Activated CD4-positive, alpha-beta T cell treated with anti-CD3 and anti-CD28 coated beads, Interleukin-2, Interleukin-4, amounts not matched to agents 100 ng/mL and 50 ng/mL, durations not matched to agents 16 hours and 8 hours (primary cell): ENCODE measurements at regions not wholly inside any gene's neighbourhood (a gene's known extent, or its start where the extent isn't known, plus 50 kb on each side); places are given as distances from the start of the nearest gene placed in this dataset.
"Not testable (repeated sequence)": the region's sequence is repeated elsewhere in the genome, so short reads cannot be mapped to it uniquely, and the experiment has no call there.

ENCODE experiments used
- DNase-seq: peaks from one replicate; pipeline ENCODE4 v3.0.0-alpha.2; 2020; ENCODE audit warnings: low spot score

GRCh38 chr10:6984971-6985370, 404.9 kb upstream of the PRKCQ start:
- no peak for DNase-seq

GRCh38 chr10:6984016-6984415, 403.9 kb upstream of the PRKCQ start:
- not testable (repeated sequence) for DNase-seq

- DNase-seq, result no peak
These were observed 400.3 kb upstream of the PRKCQ start for GRCh38 chr10:6980353-6980752.

DNA sequence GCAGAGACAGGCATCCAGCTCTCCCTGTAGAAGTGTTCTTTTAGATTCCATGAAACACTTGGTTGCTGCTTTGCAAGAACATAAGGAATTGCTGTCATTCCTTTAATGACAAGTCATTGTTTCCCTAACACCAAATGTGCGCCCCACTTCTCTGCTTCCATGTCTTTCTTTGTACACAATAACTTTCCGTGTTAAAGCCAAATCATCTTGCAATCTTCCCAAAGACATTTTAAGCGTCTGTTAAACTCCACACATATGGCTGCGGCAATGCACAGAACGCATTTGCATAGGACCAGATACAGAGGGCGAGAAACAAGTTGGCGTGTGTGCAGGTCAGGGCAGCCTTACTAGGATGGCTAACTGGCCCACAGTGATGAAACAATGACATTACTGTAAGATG, 399.3 kb upstream of the PRKCQ start:
- no peak for DNase-seq

GRCh38 chr10:6978187-6978627, 398.1 kb upstream of the PRKCQ start:
- DNase-seq, result no peak

- no peak for DNase-seq
These were observed 397.5 kb upstream of the PRKCQ start for GRCh38 chr10:6977398-6978186.

GRCh38 chr10:6973899-6974298, 393.8 kb upstream of the PRKCQ start:
- peak; percentile 9 for DNase-seq

- DNase-seq, result no peak
These were observed 392.1 kb upstream of the PRKCQ start for GRCh38 chr10:6972226-6972625.

DNA sequence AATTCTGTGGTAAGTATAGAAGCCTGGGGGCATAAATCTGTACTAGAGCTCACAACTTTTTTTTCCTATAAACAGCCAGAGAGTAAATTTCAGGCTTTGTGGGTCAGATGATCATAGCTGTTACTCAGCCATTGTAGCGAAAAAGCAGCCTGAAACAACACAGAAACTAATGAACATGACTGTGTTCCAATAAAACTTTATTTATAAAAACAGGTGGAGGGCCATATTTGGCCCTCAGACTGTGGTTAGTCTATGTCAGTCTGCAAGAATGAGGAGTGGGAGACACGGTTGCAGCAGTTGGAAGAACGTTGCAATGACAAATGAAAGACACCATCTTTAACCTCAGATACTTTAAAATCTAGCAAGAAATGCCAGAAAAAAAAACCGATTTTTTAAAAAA, 389.6 kb upstream of the PRKCQ start:
- no peak for DNase-seq

- no peak for DNase-seq
These were observed 384.5 kb upstream of the PRKCQ start for GRCh38 chr10:6964543-6964942.

- DNase-seq, result no peak
These were observed 382.5 kb upstream of the PRKCQ start for GRCh38 chr10:6962576-6962975.

DNA sequence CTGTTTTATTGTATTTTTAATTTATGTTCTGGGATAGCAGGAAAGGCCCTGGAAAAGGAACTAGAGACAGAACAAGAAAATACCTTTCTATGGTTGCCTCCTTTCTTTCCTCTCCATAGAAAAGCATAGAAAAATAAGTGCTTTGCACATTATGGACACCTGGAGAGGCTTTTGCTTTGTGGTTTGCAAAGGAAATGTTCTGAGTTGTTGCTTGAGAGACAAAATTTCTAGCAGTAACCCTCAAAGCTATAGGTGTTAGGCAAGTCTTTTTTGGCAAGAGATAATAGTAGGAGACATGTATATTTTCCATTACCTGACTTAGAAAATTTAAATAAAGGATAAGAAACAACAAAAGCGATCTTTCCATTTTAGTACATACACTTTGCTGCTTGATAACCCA, 378.6 kb upstream of the PRKCQ start:
- DNase-seq, result no peak

DNA sequence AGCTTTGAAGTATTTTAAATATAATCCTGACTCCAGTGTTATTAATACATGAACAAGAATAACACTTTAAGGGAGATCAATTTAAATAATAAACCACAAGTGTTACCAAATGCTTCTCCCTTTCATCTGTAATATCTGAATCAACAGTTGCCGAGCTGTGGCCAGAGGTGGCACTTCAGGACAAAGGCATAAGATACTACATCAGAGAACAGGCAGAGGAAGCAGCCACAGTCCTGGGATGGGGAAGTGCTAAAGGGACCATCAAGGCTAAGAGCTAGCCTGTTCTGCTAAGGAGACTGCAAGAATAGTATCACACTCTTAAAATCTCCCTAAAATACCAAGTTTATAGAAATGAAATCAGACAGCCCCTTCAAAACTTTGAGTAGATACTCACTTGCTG, 378.2 kb upstream of the PRKCQ start:
- DNase-seq, result no peak

DNA sequence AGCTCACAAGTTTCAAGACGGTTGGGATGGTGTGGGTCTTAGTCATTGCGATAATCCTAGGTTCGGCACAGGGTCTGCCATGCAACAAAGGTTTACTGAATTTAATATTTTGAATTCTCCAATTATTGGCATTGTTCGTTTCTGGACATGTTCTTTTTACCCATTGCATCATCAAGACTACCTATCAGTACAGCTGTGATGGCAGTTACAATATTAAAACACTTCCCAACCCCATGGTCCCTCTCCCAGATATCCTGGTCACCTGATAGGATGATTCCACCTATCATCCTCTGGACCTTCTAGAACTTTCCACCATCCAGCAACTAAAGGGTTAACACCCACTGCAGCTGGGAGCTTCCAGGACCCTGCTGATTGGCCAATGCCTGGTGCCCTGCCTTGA, 377.8 kb upstream of the PRKCQ start:
- DNase-seq, result no peak

DNA sequence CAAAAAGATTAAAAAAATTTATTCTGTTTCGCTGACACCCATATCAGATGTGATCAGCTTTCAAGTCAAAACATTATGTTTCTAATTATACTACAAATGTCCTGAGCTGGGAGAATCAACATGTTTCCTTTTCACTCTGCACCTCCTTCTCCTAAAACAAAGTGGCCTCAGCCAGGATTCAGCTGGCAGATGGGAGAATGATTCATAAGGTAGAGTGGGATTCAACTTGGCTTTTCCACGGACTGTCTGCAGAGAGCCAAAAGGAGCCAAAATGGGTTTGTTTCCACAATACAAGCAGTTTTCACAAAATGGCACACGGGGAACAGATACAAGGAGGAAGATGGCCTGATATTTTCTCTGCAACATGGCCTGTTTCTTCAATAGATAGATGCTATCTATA, 376.5 kb upstream of the PRKCQ start:
- DNase-seq, result no peak

DNA sequence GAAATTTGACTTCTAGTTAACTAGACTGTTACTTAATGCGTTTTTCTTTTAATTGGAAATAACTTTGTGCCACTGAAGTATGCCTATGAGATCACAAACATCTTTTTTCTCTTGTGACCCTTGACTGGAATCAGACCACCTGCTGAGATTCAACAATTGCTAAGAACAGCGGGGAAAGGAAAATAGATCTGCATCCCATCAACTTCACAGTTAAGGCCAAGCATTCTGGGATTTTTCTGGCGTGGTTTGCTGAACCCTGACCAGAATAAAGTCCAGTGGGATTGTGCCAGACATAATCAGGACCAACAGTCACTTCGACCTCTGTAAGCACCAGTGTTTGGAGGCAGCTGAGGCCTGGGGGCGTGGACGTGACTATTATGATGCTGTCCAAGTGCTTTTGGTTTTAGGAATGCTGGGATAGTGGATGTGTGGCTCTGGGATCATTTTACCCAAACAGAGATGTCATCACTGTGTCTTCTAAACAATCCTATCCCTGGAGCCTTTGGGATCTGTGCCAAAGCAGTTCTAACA, 373.3 kb upstream of the PRKCQ start:
- DNase-seq, result no peak

DNA sequence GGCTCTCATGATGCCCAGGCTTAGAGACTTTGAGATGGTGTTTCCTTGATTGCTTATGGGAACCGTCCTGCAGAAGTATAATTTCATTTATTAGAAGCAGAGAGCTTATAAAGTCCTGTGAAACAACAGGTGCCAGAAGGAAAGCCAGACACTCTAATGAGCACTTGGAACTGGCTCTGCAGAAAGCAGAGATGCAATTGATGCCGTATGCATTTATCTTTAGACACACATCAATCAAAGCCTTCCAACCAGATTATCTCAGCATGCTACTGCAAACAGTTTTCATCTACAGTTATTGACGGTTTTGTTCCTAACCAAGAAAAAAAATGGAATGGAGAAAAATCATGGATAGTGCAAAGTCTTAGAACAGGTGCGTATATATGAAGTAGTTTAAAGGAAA, 371.7 kb upstream of the PRKCQ start:
- no peak for DNase-seq

DNA sequence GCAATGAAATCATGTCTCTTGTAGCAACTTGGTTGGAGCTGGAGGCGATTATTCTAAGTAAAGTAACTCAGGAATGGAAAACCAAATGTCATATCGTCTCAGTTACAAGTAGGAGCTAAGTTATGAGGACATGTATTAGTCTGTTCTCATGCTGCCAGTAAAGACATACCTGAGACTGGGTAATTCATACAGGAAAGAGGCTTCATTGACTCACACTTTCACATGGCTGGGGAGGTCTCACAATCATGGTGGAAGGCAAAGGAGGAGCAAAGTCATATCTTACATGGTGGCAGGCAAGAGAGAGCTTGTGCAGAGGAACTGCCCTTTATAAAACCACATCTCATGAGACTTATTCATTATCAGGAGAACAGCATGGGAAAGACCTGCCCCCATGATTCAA, 370.1 kb upstream of the PRKCQ start:
- no peak for DNase-seq

DNA sequence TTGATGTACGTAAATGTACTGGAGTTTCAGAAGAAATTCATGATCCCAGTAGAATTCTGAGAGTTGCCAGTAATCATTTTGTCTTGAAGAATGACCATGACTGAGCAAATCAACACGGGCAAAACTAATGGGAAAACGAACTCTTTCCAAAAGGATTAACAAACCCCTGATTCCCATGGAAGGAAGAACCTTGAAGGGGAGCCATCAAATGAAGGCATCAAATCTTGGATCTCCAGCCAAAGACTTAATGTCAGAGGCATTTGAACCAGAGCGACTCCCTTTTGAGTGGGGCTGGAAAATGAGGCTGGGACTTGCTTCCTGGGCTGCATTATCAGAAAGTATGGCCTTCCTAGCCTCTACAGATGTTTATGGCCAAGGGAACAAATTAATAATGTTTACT, 364.4 kb upstream of the PRKCQ start:
- DNase-seq, result no peak

DNA sequence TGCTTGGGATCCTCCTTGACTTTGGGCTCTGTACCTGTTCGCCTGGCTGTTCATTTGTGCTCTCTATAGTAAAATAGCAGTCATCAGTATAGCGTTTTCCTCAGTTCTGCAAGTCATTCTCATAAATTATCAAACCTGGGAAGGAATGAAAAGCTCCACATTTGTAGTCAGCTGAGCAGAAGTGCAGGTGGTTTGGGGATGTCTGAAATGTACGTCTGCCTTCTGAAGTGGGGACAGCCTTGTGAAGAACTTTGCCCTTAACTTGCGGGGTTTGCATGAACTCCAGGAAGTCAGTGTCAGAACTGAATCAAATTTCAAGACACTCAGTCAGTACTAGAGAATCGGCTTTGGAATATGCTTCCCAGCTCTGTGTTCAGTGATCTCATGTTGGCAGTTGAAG, 358.3 kb upstream of the PRKCQ start:
- DNase-seq, result no peak

DNA sequence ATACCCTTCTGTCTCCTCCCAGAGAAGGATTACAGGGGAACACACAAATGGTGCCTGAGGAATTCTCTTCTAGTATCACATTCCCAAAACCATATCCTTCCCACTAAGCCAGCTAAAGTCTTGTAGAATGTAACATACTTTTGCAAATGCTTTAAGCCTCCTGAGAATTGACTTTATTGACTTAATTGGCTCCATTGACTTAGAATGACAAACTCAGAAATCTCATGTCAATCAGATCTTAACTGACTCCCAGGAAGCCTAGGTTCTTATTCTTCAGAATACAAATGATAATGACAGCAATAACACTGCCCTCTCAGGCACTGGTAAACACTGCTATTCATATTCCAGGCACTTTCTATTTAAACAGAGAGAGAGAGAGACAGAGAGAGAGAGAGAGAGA, 356.9 kb upstream of the PRKCQ start:
- DNase-seq, result no peak

- DNase-seq, result no peak
These were observed 349.2 kb upstream of the PRKCQ start for GRCh38 chr10:6929148-6929830.

- no peak for DNase-seq
These were observed 348.5 kb upstream of the PRKCQ start for GRCh38 chr10:6928586-6928985.

- no peak for DNase-seq
These were observed 346.9 kb upstream of the PRKCQ start for GRCh38 chr10:6926971-6927370.
